Calu3 (cell line): ENCODE measurements at regions not wholly inside any gene's neighbourhood (a gene's known extent, or its start where the extent isn't known, plus 50 kb on each side); places are given as distances from the start of the nearest gene placed in this dataset.

Experiments used
- BruUV-seq: library from RNA; stranded (reverse); fragments of 400-500 nt; replicated peaks from 2 replicates; lab custom pipeline; 2021; lab: Mats Ljungman, UMichigan
- CTCF ChIA-PET: fragments of 300-600 bp; sonication (Branson Sonifier 250); formaldehyde crosslinking; loops from one replicate; lab custom pipeline; 2022; ENCODE audit warnings: antibody characterized with exemption; lab: Charles Lee
- DNase-seq: peaks from one replicate; pipeline ENCODE4 v3.0.0; 2022
- H3K27ac Mint-ChIP-seq: one replicate; pipeline ENCODE4 v1.8.0; 2022; ENCODE audit warnings: mixed read lengths; ENCODE audit not compliant: unreplicated experiment
- H3K27me3 Mint-ChIP-seq: one replicate; pipeline ENCODE4 v1.8.0; 2022; ENCODE audit warnings: mixed read lengths; ENCODE audit not compliant: unreplicated experiment
- H3K36me3 Mint-ChIP-seq: one replicate; pipeline ENCODE4 v1.8.0; 2022; ENCODE audit warnings: mild to moderate bottlenecking, moderate library complexity, mixed read lengths; ENCODE audit not compliant: insufficient read depth, unreplicated experiment
- H3K4me1 Mint-ChIP-seq: one replicate; pipeline ENCODE4 v1.8.0; 2022; ENCODE audit warnings: mild to moderate bottlenecking, low read depth, mixed read lengths; ENCODE audit not compliant: unreplicated experiment
- H3K4me3 Mint-ChIP-seq: one replicate; pipeline ENCODE4 v1.8.0; 2022; ENCODE audit warnings: mild to moderate bottlenecking, low read depth, moderate library complexity, mixed read lengths; ENCODE audit not compliant: unreplicated experiment
- H3K9me3 Mint-ChIP-seq: one replicate; pipeline ENCODE4 v1.8.0; 2022; ENCODE audit warnings: low read depth, mixed read lengths; ENCODE audit not compliant: unreplicated experiment
- CTCF ChIP-seq: fragments of 200-600 bp; IDR thresholded peaks from one replicate; pipeline ENCODE4 v1.8.0; 2022; ENCODE audit warnings: antibody characterized with exemption; ENCODE audit not compliant: unreplicated experiment
- intact Hi-C: fragments of 100-400 bp; cut with micrococcal nuclease; formaldehyde crosslinking; loops from one replicate; pipeline ENCODE4 v1.10.0; 2022; ENCODE audit not compliant: unreplicated experiment

DNA sequence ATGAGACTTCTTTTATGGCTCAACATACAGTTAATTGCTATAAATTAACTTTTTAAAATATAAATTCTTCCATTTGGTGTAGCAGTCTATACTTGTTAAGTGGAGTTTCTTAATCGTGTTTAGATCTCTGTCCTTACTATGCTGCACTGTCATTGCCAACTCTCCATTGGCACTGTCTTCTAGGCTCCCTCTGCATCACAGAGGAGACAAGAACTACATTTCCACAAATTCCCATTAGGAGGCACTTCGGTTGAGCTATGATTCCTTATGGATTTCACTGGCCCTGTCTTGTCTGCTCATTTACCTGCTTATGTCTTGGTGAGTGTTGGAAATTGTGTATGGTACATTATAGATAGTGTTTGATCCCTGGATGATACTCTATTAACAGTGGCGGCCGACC lies 630.9 kb upstream of the ATXN7L3B start:
- no peaks in the 10 kb centered on the region for H3K36me3 Mint-ChIP-seq
- no TSS peak for BruUV-seq
- no peak overlapping the region for H3K27ac Mint-ChIP-seq
- DNase-seq = no peak
- intact Hi-C loops = no loop called here
- H3K4me1 Mint-ChIP-seq = peaks cover 15% of the 10 kb centered on the region
- H3K27me3 Mint-ChIP-seq = no peaks in the 10 kb centered on the region
- no peaks in the 10 kb centered on the region for H3K9me3 Mint-ChIP-seq
- CTCF ChIA-PET = no interaction called here
- no peak for TF ChIP-seq CTCF
- H3K4me3 Mint-ChIP-seq = no peak overlapping the region

DNA sequence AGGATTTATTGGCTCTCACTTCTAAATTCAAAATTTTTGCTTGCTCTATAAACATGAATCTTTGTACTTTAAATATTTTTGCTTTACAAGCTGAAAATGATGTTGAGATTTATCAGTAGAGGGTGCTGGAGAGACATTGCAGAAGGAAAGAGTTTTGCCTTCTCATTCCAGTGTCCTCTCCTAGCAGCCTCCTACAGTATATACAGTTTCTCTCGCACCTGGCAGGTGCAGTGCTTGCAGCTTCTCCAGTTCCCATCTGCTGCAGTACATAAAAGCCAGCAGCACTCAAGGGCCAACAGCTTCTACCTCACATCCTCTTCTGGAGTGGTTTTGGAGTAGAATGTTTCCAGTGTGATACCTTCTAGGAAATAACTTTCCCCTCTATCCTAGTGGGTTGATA lies 601.8 kb upstream of the ATXN7L3B start:
- no peak overlapping the region for H3K27ac Mint-ChIP-seq
- H3K4me3 Mint-ChIP-seq = no peak overlapping the region
- intact Hi-C loops = loop anchor here (1.0 to 5.0 kb wide), 3 partner anchors 381 to 711 kb away; no protein-coding TSS in a partner anchor
- peak; percentile 5 for DNase-seq
- peak; percentile 48 for TF ChIP-seq CTCF
- H3K4me1 Mint-ChIP-seq = peaks cover 9% of the 10 kb centered on the region
- CTCF ChIA-PET = interaction anchor here (0.7 to 1.5 kb wide), 6 partner anchors 9 to 479 kb away, joined by 3 to 7 read pairs (median 4); no protein-coding TSS in a partner anchor
- no peaks in the 10 kb centered on the region for H3K27me3 Mint-ChIP-seq
- BruUV-seq = no TSS peak
- no peaks in the 10 kb centered on the region for H3K36me3 Mint-ChIP-seq
- H3K9me3 Mint-ChIP-seq = no peaks in the 10 kb centered on the region

GRCh38 chr12:73947326-73948026 lies 590.2 kb upstream of the ATXN7L3B start:
- no peaks in the 10 kb centered on the region for H3K4me1 Mint-ChIP-seq
- no peaks in the 10 kb centered on the region for H3K27me3 Mint-ChIP-seq
- CTCF ChIA-PET = no interaction called here
- DNase-seq = no peak
- H3K36me3 Mint-ChIP-seq = no peaks in the 10 kb centered on the region
- H3K27ac Mint-ChIP-seq = no peak overlapping the region
- TF ChIP-seq CTCF = no peak
- no peaks in the 10 kb centered on the region for H3K9me3 Mint-ChIP-seq
- intact Hi-C loops = loop anchor here (10.0 kb wide), 1 partner anchor 587 kb away; the partner anchor contains the start of gene ATXN7L3B
- no peak overlapping the region for H3K4me3 Mint-ChIP-seq
- BruUV-seq = no TSS peak

- Mint-ChIP-seq H3K4me1 (no peaks in the 10 kb centered on the region), H3K27me3 (no peaks in the 10 kb centered on the region), H3K27ac (no peak overlapping the region), H3K4me3 (no peak overlapping the region), H3K9me3 (no peaks in the 10 kb centered on the region), H3K36me3 (no peaks in the 10 kb centered on the region)
- no peak for DNase-seq
- TF ChIP-seq CTCF = no peak
- intact Hi-C loops = no loop called here
- CTCF ChIA-PET = no interaction called here
- no TSS peak for BruUV-seq
Observed at GRCh38 chr12:73950507-73950906, 587.1 kb upstream of the ATXN7L3B start.
